Uterus (tissue), 2 donors: ENCODE measurements at regions not wholly inside any gene's neighbourhood (a gene's known extent, or its start where the extent isn't known, plus 50 kb on each side); places are given as distances from the start of the nearest gene placed in this dataset.

ENCODE experiments used
- POLR2A ChIP-seq, 2 donors: fragments of 450-650 bp; IDR thresholded peaks; one replicate each; pipeline ENCODE4 v1.6.1; 2016; ENCODE audit warnings: antibody characterized with exemption in 2 of 2, mild to moderate bottlenecking in 1 of 2, moderate library complexity in 1 of 2
- TF ChIP-seq, protein P1 (sequence below), 4 experiments: fragments of 200-600 bp in 2 of 4; fragments of 450-650 bp in 2 of 4; sonication (generic) in 2 of 4; IDR thresholded peaks; one replicate each; pipeline ENCODE4 v1.5.1; 2016 to 2019; ENCODE audit warnings: antibody characterized with exemption in 4 of 4, mild to moderate bottlenecking in 2 of 4, moderate library complexity in 1 of 4

DNA sequence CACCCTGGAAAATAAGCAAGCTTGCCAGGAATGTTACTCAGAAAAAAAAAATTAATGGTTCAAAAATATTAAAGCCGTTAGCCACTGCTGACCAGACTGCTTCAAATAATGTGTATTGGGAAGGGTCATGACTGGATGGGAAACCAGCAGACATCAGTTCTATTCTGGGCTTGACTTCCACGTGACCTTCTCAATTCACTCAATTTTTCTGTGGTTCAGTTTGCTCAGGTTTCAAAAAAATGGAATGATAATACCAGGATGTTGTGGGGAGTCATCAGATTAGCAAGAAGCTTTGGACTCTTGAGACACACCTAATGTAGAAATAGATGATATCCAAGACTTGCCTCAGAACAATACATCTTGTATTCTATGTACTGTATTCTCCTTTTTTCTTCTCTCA is 541.9 kb upstream of the BOD1L1 start:
- TF ChIP-seq, protein P1, sequence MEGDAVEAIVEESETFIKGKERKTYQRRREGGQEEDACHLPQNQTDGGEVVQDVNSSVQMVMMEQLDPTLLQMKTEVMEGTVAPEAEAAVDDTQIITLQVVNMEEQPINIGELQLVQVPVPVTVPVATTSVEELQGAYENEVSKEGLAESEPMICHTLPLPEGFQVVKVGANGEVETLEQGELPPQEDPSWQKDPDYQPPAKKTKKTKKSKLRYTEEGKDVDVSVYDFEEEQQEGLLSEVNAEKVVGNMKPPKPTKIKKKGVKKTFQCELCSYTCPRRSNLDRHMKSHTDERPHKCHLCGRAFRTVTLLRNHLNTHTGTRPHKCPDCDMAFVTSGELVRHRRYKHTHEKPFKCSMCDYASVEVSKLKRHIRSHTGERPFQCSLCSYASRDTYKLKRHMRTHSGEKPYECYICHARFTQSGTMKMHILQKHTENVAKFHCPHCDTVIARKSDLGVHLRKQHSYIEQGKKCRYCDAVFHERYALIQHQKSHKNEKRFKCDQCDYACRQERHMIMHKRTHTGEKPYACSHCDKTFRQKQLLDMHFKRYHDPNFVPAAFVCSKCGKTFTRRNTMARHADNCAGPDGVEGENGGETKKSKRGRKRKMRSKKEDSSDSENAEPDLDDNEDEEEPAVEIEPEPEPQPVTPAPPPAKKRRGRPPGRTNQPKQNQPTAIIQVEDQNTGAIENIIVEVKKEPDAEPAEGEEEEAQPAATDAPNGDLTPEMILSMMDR (IDR thresholded peaks at IDR 0.05) = no peak
- TF ChIP-seq POLR2A (IDR thresholded peaks at IDR 0.05) = no peak
